Endothelial cell (in vitro differentiated cells): ENCODE measurements at regions not wholly inside any gene's neighbourhood (a gene's known extent, or its start where the extent isn't known, plus 50 kb on each side); places are given as distances from the start of the nearest gene placed in this dataset.

Source experiments
- DNase-seq: peaks from one replicate; pipeline ENCODE4 v3.0.0; 2021; ENCODE audit warnings: low spot score
- H3K27ac Mint-ChIP-seq: one replicate; pipeline ENCODE4 v1.8.0; 2021; ENCODE audit warnings: mixed read lengths, inconsistent platforms; ENCODE audit not compliant: unreplicated experiment
- H3K27me3 Mint-ChIP-seq: one replicate; pipeline ENCODE4 v1.8.0; 2021; ENCODE audit warnings: mild to moderate bottlenecking, moderate library complexity, mixed read lengths, inconsistent platforms; ENCODE audit not compliant: unreplicated experiment
- H3K36me3 Mint-ChIP-seq: one replicate; pipeline ENCODE4 v1.8.0; 2021; ENCODE audit warnings: mild to moderate bottlenecking, low read depth, mixed read lengths, inconsistent platforms; ENCODE audit not compliant: unreplicated experiment
- H3K4me1 Mint-ChIP-seq: one replicate; pipeline ENCODE4 v1.8.0; 2021; ENCODE audit warnings: mild to moderate bottlenecking, mixed read lengths, inconsistent platforms; ENCODE audit not compliant: unreplicated experiment
- H3K4me3 Mint-ChIP-seq: one replicate; pipeline ENCODE4 v1.8.0; 2021; ENCODE audit warnings: mild to moderate bottlenecking, mixed read lengths, inconsistent platforms; ENCODE audit not compliant: unreplicated experiment
- H3K9me3 Mint-ChIP-seq: one replicate; pipeline ENCODE4 v1.8.0; 2021; ENCODE audit warnings: mixed read lengths, inconsistent platforms; ENCODE audit not compliant: unreplicated experiment
- TF ChIP-seq, protein P1 (sequence below): fragments of 200-600 bp; sonication (generic); IDR thresholded peaks from one replicate; pipeline ENCODE4 v1.5.0; 2021; ENCODE audit warnings: antibody characterized with exemption; ENCODE audit not compliant: unreplicated experiment

DNA sequence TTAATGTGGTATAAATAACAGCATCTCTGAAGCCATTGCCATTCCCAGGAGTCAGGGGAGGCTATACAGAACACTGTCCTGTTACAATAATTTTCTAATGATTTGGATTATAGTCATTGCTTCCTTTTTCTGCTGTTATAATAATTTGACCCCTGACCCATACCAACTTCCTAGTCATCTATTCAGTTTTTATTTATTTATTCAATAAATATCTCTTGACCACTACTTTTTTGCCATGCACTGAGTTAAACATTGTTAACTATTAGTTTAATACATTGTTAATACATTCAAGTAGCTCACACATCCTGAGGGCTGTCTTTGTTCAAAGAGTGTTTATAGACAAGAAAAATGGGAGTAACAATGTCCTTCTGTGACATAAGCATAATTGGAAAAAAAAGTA, 235.5 kb upstream of the MEOX2 start:
- Mint-ChIP-seq H3K27ac (no peak overlapping the region), H3K4me3 (no peak overlapping the region), H3K9me3 (no peaks in the 10 kb centered on the region)

DNA sequence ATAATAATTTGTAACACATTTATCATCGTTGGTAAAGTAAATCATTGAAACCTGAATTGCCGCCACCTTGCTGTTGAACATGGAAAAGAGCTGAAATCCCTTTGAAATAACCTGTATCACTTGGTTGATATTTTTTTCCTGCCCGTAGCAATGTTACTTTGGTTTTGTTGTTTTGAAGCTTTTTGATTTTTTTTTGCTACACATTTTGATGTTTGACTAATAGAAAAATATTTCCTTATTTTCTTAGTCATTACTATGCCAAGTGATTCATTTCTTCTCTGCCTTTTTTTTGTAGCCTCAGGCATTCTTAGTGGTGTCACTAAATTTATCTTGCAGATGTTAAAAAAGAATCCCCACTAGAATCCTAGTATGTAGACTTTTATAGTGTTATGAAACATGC, 235.1 kb upstream of the MEOX2 start:
- no peak for DNase-seq
- Mint-ChIP-seq H3K9me3 (no peaks in the 10 kb centered on the region), H3K4me3 (no peak overlapping the region), H3K36me3 (no peaks in the 10 kb centered on the region), H3K4me1 (no peaks in the 10 kb centered on the region), H3K27me3 (no peaks in the 10 kb centered on the region), H3K27ac (no peak overlapping the region)
- TF ChIP-seq, protein P1, sequence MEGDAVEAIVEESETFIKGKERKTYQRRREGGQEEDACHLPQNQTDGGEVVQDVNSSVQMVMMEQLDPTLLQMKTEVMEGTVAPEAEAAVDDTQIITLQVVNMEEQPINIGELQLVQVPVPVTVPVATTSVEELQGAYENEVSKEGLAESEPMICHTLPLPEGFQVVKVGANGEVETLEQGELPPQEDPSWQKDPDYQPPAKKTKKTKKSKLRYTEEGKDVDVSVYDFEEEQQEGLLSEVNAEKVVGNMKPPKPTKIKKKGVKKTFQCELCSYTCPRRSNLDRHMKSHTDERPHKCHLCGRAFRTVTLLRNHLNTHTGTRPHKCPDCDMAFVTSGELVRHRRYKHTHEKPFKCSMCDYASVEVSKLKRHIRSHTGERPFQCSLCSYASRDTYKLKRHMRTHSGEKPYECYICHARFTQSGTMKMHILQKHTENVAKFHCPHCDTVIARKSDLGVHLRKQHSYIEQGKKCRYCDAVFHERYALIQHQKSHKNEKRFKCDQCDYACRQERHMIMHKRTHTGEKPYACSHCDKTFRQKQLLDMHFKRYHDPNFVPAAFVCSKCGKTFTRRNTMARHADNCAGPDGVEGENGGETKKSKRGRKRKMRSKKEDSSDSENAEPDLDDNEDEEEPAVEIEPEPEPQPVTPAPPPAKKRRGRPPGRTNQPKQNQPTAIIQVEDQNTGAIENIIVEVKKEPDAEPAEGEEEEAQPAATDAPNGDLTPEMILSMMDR = no peak

More for the DNA sequence above, 235.5 kb upstream of the MEOX2 start:
- DNase-seq = no peak
- TF ChIP-seq, protein P1 = no peak
- H3K27me3 Mint-ChIP-seq = no peaks in the 10 kb centered on the region
- no peaks in the 10 kb centered on the region for H3K4me1 Mint-ChIP-seq
- no peaks in the 10 kb centered on the region for H3K36me3 Mint-ChIP-seq

DNA sequence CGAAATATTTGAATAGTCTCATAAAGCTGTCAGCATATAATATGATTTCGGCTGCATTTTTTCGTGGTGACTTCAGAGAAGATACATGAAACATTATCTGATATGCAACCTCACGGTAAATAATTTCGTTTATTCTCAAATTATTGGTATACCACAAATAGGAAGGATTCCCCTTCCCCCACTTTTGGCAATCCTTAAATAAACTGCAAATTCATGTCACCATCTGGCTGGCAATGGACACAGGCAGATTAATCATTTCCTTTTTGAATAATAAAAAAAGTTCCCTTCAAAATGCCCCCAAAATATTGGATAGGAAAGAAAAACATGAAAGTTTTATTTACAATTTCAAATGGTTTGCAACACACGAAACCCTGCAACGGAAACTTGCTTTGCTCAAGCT, 234.5 kb upstream of the MEOX2 start:
- no peaks in the 10 kb centered on the region for H3K9me3 Mint-ChIP-seq
- H3K36me3 Mint-ChIP-seq = no peaks in the 10 kb centered on the region
- TF ChIP-seq, protein P1 = no peak

DNA sequence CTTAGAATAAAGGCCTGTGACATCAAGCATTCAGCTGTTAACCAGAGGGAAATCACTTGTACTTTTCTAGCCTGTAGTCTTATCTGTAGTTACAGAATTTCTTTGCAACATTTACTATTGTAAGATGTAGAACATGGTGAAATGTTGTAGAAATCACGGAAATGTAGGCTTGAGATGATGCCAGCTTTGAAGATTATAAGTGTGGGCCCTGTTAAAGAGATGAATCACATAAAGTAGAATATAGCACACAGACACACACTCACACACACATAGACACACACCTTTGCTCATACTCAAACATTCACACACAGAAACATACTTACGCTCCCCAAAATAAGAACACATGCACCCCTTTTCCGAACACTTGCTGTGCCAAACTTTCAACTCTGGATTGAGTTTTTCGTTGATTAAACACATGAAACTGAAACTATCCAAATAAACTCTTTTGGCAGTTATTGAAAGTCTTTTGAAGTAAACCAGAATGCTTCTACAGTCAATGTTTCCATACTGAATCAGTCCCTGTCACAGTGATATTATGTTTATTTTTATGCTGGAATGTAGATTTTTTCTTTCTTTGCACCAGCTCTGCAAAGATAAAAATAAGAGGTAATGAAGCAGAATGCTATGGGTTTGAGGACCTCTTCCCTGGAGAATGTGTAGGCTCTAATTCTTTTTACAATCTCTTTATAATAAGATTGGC, 230.3 kb upstream of the MEOX2 start:
- Mint-ChIP-seq H3K27me3 (no peaks in the 10 kb centered on the region), H3K9me3 (no peaks in the 10 kb centered on the region), H3K27ac (no peak overlapping the region), H3K36me3 (no peaks in the 10 kb centered on the region), H3K4me3 (no peak overlapping the region), H3K4me1 (no peaks in the 10 kb centered on the region)
- DNase-seq = no peak
- TF ChIP-seq, protein P1 = no peak

More for the DNA sequence above, 234.5 kb upstream of the MEOX2 start:
- no peak overlapping the region for H3K27ac Mint-ChIP-seq
- no peaks in the 10 kb centered on the region for H3K4me1 Mint-ChIP-seq
- no peak overlapping the region for H3K4me3 Mint-ChIP-seq
- no peaks in the 10 kb centered on the region for H3K27me3 Mint-ChIP-seq
- DNase-seq = no peak

DNA sequence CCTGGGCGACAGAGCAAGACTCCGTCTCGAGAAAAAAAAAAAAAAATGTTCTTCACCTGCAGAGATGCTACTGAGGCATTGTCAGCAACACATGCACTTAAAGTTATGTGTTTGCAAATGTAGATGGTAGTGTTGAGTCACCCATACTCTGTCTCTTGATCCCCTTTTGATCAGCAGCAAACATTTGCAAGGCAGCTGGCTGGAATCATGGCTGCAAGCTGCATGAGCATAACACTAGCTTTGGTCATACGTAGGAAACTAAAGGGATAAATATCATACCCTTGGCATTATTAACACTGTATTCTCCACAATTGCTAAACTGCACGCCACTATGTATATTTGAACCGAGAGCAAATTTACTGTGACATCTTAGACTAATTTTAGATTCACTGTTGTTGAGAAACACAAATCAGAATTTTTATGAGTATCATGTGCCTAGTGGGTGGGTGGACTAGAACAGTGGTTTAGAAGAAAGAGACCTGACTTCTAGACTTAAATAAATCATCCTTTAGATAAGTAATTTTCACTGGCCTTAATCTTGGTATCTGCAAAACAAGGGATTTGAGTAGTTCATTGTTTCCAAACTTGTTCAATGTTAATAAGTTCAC, 229.3 kb upstream of the MEOX2 start:
- TF ChIP-seq, protein P1 = no peak
- no peak for DNase-seq
- H3K27me3 Mint-ChIP-seq = no peaks in the 10 kb centered on the region
- no peaks in the 10 kb centered on the region for H3K36me3 Mint-ChIP-seq
- no peaks in the 10 kb centered on the region for H3K9me3 Mint-ChIP-seq
- H3K27ac Mint-ChIP-seq = no peak overlapping the region
- H3K4me1 Mint-ChIP-seq = peaks cover 3% of the 10 kb centered on the region
- H3K4me3 Mint-ChIP-seq = no peak overlapping the region
